Lung (tissue), 11 donors: ENCODE measurements at regions not wholly inside any gene's neighbourhood (a gene's known extent, or its start where the extent isn't known, plus 50 kb on each side); places are given as distances from the start of the nearest gene placed in this dataset.

Experiments
- ATAC-seq: fragments of 200-7000 bp; cut with Tn5 transposase; one replicate; pipeline ENCODE4 v1.9.1; 2020; ENCODE audit warnings: moderate number of reproducible peaks; ENCODE audit not compliant: insufficient read depth, low FRiP score
- DNase-seq, 3 donors: peaks; one replicate each; pipeline ENCODE4 v3.0.0-alpha.2; 2013 to 2017
- H3K27ac ChIP-seq, 2 donors: one replicate each; pipeline ENCODE4 v1.5.1; 2013; ENCODE audit warnings: mild to moderate bottlenecking in 2 of 2, moderate library complexity in 2 of 2, control low read depth in 1 of 2, inconsistent platforms in 1 of 2, low read depth in 1 of 2, low read length in 1 of 2
- H3K27me3 ChIP-seq, 3 donors: one replicate each; pipeline ENCODE4 v1.5.1; 2013; ENCODE audit warnings: low read length in 2 of 3; ENCODE audit not compliant: control insufficient read depth in 3 of 3, insufficient read depth in 3 of 3
- H3K36me3 ChIP-seq, 4 donors: one replicate each; pipeline ENCODE4 v1.5.1; 2013; ENCODE audit warnings: low read length in 4 of 4, mild to moderate bottlenecking in 1 of 4, moderate library complexity in 1 of 4; ENCODE audit not compliant: control insufficient read depth in 4 of 4, insufficient read depth in 4 of 4
- H3K4me1 ChIP-seq, 5 donors: one replicate each; pipeline ENCODE4 v1.5.1; 2013; ENCODE audit warnings: low read length in 5 of 5, mild to moderate bottlenecking in 2 of 5, moderate library complexity in 1 of 5; ENCODE audit not compliant: control insufficient read depth in 5 of 5, insufficient read depth in 5 of 5
- H3K4me3 ChIP-seq: one replicate; pipeline ENCODE4 v1.5.1; 2013; ENCODE audit warnings: mild to moderate bottlenecking, control low read depth, moderate library complexity
- H3K9ac ChIP-seq, 2 donors: one replicate each; pipeline ENCODE4 v1.5.1; 2013; ENCODE audit warnings: low read length in 2 of 2, control low read depth in 1 of 2; ENCODE audit not compliant: insufficient read depth in 1 of 2
- H3K9me3 ChIP-seq, 4 donors: one replicate each; pipeline ENCODE4 v1.5.1; 2013; ENCODE audit warnings: low read length in 3 of 4, mild to moderate bottlenecking in 1 of 4, moderate library complexity in 1 of 4; ENCODE audit not compliant: control insufficient read depth in 4 of 4, insufficient read depth in 3 of 4
- CTCF ChIP-seq: IDR thresholded peaks from 2 replicates; pipeline ENCODE4 v1.5.1; 2012; ENCODE audit warnings: mild to moderate bottlenecking; ENCODE audit errors: control extremely low read depth, extremely low read depth
- whole genome bisulfite sequencing, 2 donors: extraction: QIAGEN DNeasy Blood & Tissue Kit; methylation state at CpG; one replicate each; pipeline ENCODE4 v1.1.7; 2013; 5-methylcytosine and 5-hydroxymethylcytosine counted together
- donor health status: control.
- donor health status: control.
- donor health status: Bipolar disorder and iron deficiency.
- donor health status: healthy.
- donor health status: DM: yes; HTN: yes; CAD: no.

GRCh38 chr1:70871790-70872189, 175.8 kb downstream of the PTGER3 start:
- ATAC-seq, result no peak
- H3K9ac ChIP-seq, result no peak overlapping the region
- WGBS, 2 donors, result 43 to 54% methylated on average over 3 of the region's 3 CpGs
- H3K36me3 ChIP-seq, result no peaks in the 10 kb centered on the region
- H3K4me3 ChIP-seq, result no peak overlapping the region
- TF ChIP-seq CTCF, result no peak
- no peaks in the 10 kb centered on the region for H3K27me3 ChIP-seq
- H3K4me1 ChIP-seq, result peaks cover 0 to 2% (median 0%) of the 10 kb centered on the region in 5 donors
- DNase-seq, result no peak
- H3K9me3 ChIP-seq, result no peaks in the 10 kb centered on the region
- H3K27ac ChIP-seq, result peak overlapping the region in 1 of 2 donors; percentile 25

GRCh38 chr1:70874063-70874462, 173.6 kb downstream of the PTGER3 start:
- no peaks in the 10 kb centered on the region for H3K27me3 ChIP-seq
- H3K36me3 ChIP-seq, result no peaks in the 10 kb centered on the region
- H3K4me1 ChIP-seq, result peaks cover 0 to 2% (median 0%) of the 10 kb centered on the region in 5 donors
- no peak overlapping the region for H3K4me3 ChIP-seq
- DNase-seq (no peak), ATAC-seq (no peak)
- no peak overlapping the region for H3K9ac ChIP-seq
- H3K9me3 ChIP-seq, result no peaks in the 10 kb centered on the region
- TF ChIP-seq CTCF, result no peak
- H3K27ac ChIP-seq, result no peak overlapping the region
- 40 to 45% methylated on average over 2 of the region's 2 CpGs for WGBS, 2 donors

- Histone ChIP-seq H3K9ac (no peak overlapping the region), H3K4me1 (peaks cover 0 to 2% (median 0%) of the 10 kb centered on the region in 5 donors), H3K27me3 (no peaks in the 10 kb centered on the region), H3K36me3 (no peaks in the 10 kb centered on the region), H3K27ac (no peak overlapping the region), H3K9me3 (no peaks in the 10 kb centered on the region), H3K4me3 (no peak overlapping the region)
- WGBS, 2 donors, result 89 to 91% methylated on average over 1 of the region's 1 CpG
- DNase-seq, result no peak
- no peak for TF ChIP-seq CTCF
- no peak for ATAC-seq
Observed at GRCh38 chr1:70874818-70875217, 172.8 kb downstream of the PTGER3 start.

DNA sequence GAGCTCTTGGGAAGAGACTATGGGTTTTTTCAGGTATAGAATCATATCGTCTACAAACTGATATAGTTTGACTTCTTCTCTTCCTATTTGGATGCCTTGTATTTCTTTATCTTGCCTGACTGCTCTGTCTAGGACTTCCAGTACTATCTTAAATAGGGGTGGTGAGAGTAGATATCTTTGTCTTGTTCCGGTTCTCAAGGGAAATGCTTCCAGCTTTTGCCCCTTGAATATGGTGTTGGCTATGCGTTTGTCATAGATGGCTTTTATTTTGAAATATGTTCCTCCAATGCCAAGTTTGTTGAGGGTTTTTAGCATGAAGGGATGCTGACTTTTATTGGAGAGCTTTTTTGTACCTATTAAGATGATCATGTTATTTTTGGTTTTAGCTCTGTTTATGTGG, 170.3 kb downstream of the PTGER3 start:
- H3K27me3 ChIP-seq, result no peaks in the 10 kb centered on the region
- WGBS, 2 donors, result 87 to 89% methylated on average over 3 of the region's 3 CpGs
- H3K4me1 ChIP-seq, result no peaks in the 10 kb centered on the region
- H3K9ac ChIP-seq, result no peak overlapping the region
- ATAC-seq (no peak), DNase-seq (no peak)
- no peaks in the 10 kb centered on the region for H3K9me3 ChIP-seq
- no peak overlapping the region for H3K4me3 ChIP-seq
- no peaks in the 10 kb centered on the region for H3K36me3 ChIP-seq
- no peak for TF ChIP-seq CTCF
- H3K27ac ChIP-seq, result no peak overlapping the region
